PC-3 (cell line): ENCODE measurements at regions not wholly inside any gene's neighbourhood (a gene's known extent, or its start where the extent isn't known, plus 50 kb on each side); places are given as distances from the start of the nearest gene placed in this dataset.

ENCODE experiments used
- ATAC-seq: fragments of 200-7000 bp; cut with Tn5 transposase; 2 replicates; pipeline ENCODE4 v1.9.1; 2020; ENCODE audit warnings: mild to moderate bottlenecking, moderate library complexity
- BruUV-seq: library from RNA; stranded (reverse); fragments of 400-500 nt; replicated peaks from 2 replicates; lab custom pipeline; 2021; lab: Mats Ljungman, UMichigan
- CTCF ChIA-PET: fragments of 300-600 bp; sonication (Branson Sonifier 250); formaldehyde crosslinking; loops from one replicate; lab custom pipeline; 2022; ENCODE audit warnings: antibody characterized with exemption; lab: Charles Lee
- POLR2A ChIA-PET: fragments of 300-600 bp; sonication (Branson Sonifier 250); formaldehyde crosslinking; loops from one replicate; lab custom pipeline; 2022; ENCODE audit warnings: antibody characterized with exemption; ENCODE audit not compliant: unreplicated experiment; lab: Charles Lee
- DNase-seq: peaks from one replicate; pipeline ENCODE4 v3.0.0-alpha.2; 2015
- H2AFZ ChIP-seq: fragments of 300-600 bp; sonication (generic); 2 replicates; pipeline ENCODE4 v1.6.0; 2016; ENCODE audit warnings: antibody characterized with exemption, low read length
- H3F3A ChIP-seq: fragments of 300-600 bp; sonication (generic); one replicate; pipeline ENCODE4 v1.6.0; 2017; ENCODE audit warnings: antibody characterized with exemption, low read length, control low read depth, mild to moderate bottlenecking; ENCODE audit not compliant: unreplicated experiment
- H3K27ac ChIP-seq: fragments of 300-600 bp; sonication (generic); 2 replicates; pipeline ENCODE4 v1.5.1; 2016; ENCODE audit warnings: mild to moderate bottlenecking, low read length
- H3K27me3 ChIP-seq: fragments of 300-600 bp; sonication (generic); 2 replicates; pipeline ENCODE4 v1.6.1; 2016; ENCODE audit warnings: low read length, mixed read lengths
- H3K36me3 ChIP-seq: fragments of 300-600 bp; sonication (generic); 2 replicates; pipeline ENCODE4 v1.6.1; 2016; ENCODE audit warnings: low read depth, mixed run types, low read length, mixed read lengths
- H3K4me1 ChIP-seq: fragments of 300-600 bp; sonication (generic); 2 replicates; pipeline ENCODE4 v1.5.1; 2016; ENCODE audit warnings: low read length; ENCODE audit not compliant: insufficient read depth
- H3K4me2 ChIP-seq: fragments of 300-600 bp; sonication (generic); 2 replicates; pipeline ENCODE4 v1.6.0; 2016; ENCODE audit warnings: low read length
- H3K4me3 ChIP-seq: fragments of 300-600 bp; sonication (generic); 2 replicates; pipeline ENCODE4 v1.5.1; 2016; ENCODE audit warnings: mild to moderate bottlenecking, low read length, mixed read lengths
- H3K79me2 ChIP-seq: fragments of 300-600 bp; sonication (generic); 2 replicates; pipeline ENCODE4 v1.6.1; 2017; ENCODE audit warnings: low read length, mixed read lengths
- H3K9ac ChIP-seq: fragments of 300-600 bp; sonication (generic); 2 replicates; pipeline ENCODE4 v1.6.0; 2016; ENCODE audit warnings: mild to moderate bottlenecking, low read length
- H3K9me2 ChIP-seq: fragments of 300-600 bp; sonication (generic); replicated peaks from 2 replicates; pipeline ENCODE4 v1.6.1; 2016; ENCODE audit warnings: mixed run types, low read length, mixed read lengths
- H3K9me3 ChIP-seq: fragments of 300-600 bp; sonication (generic); 2 replicates; pipeline ENCODE4 v1.6.1; 2016; ENCODE audit warnings: low read length, mixed read lengths
- H4K20me1 ChIP-seq: fragments of 300-600 bp; sonication (generic); 2 replicates; pipeline ENCODE4 v1.6.1; 2016; ENCODE audit warnings: low read length, mixed read lengths
- EZH2 ChIP-seq: fragments of 300-600 bp; sonication (generic); IDR thresholded peaks from one replicate; pipeline ENCODE4 v1.6.1; 2017; ENCODE audit warnings: antibody characterized with exemption, mild to moderate bottlenecking, low read length; ENCODE audit not compliant: unreplicated experiment
- EZH2phosphoT487 ChIP-seq: fragments of 300-600 bp; sonication (generic); IDR thresholded peaks from 2 replicates; pipeline ENCODE4 v1.6.1; 2018; ENCODE audit warnings: mild to moderate bottlenecking, antibody characterized with exemption, low read length, borderline replicate concordance
- intact Hi-C: fragments of 100-400 bp; cut with micrococcal nuclease; formaldehyde crosslinking; loops from 2 replicates; pipeline ENCODE4 v1.9.0; 2023
- TF ChIP-seq, protein P1 (sequence below): fragments of 300-600 bp; sonication (generic); conservative IDR thresholded peaks from 2 replicates; pipeline ENCODE4 v1.5.1; 2017; ENCODE audit warnings: antibody characterized with exemption, low read depth, mild to moderate bottlenecking, low read length

DNA sequence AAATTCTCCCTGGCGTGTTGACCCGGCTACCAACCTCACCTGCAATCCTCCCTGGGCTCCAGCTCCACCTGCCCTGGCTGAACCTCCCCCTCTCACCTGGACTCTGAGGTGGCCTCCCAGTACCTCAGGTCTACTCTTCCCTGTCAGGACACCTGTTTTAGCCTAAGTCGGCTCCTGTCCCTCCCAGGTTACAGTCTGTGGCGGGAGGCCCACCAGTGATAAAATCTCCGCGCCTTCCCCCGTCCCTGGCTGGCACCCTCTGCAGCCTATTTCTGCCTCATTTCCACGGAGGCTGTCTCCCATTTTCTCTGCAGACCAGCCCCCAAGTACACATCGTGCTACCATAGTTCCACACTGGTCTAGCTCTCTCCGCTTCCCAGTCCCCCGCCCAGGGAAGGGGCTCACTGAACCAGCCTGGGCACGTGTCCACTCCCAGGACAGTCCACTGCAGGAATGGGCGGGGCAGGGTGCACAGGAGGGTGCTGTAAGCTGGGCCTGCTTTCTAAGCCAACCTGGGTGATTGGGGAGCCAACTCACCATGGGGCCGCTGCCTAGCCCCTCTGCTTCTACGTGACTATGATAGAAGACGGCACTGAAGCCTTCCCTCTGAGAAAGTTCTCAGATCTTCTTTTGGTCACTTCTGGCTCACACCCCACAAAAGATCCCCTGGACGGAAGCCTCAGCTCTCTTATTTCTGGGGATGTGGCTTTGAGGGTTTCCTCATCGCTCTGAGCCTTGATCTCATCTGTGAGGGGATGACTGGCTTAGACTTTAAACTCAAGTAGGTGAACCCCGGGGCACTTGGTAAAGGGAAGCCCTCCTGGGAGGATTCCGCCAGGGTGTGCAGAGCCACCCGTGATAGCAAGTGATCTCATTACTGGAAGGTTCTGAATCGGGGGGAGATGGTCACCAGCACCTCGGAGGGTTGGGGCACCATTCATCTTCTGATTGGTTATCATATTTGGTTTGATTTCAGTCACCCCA is 96.6 kb downstream of the NSMCE3 start:
- TF ChIP-seq EZH2 (no peak), EZH2phosphoT487 (no peak)
- TF ChIP-seq, protein P1, sequence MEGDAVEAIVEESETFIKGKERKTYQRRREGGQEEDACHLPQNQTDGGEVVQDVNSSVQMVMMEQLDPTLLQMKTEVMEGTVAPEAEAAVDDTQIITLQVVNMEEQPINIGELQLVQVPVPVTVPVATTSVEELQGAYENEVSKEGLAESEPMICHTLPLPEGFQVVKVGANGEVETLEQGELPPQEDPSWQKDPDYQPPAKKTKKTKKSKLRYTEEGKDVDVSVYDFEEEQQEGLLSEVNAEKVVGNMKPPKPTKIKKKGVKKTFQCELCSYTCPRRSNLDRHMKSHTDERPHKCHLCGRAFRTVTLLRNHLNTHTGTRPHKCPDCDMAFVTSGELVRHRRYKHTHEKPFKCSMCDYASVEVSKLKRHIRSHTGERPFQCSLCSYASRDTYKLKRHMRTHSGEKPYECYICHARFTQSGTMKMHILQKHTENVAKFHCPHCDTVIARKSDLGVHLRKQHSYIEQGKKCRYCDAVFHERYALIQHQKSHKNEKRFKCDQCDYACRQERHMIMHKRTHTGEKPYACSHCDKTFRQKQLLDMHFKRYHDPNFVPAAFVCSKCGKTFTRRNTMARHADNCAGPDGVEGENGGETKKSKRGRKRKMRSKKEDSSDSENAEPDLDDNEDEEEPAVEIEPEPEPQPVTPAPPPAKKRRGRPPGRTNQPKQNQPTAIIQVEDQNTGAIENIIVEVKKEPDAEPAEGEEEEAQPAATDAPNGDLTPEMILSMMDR, result no peak
- no peak overlapping the region for H3K4me3 ChIP-seq
- H3K4me2 ChIP-seq, result no peak overlapping the region
- BruUV-seq, result no TSS peak
- no peak for DNase-seq
- no peaks in the 10 kb centered on the region for H3K36me3 ChIP-seq
- no peaks in the 10 kb centered on the region for H3K9me2 ChIP-seq
- no peaks in the 10 kb centered on the region for H3K9me3 ChIP-seq
- H3K9ac ChIP-seq, result no peak overlapping the region
- no peak overlapping the region for H3K27ac ChIP-seq
- ChIA-PET CTCF (no interaction called here), POLR2A (no interaction called here)
- ATAC-seq, result no peak
- no peaks in the 10 kb centered on the region for H3K4me1 ChIP-seq
- H2AFZ ChIP-seq, result no peak overlapping the region
- intact Hi-C loops, result no loop called here
- no peaks in the 10 kb centered on the region for H3F3A ChIP-seq
- H3K27me3 ChIP-seq, result peaks cover 83% of the 10 kb centered on the region
- no peaks in the 10 kb centered on the region for H3K79me2 ChIP-seq
- H4K20me1 ChIP-seq, result no peaks in the 10 kb centered on the region

DNA sequence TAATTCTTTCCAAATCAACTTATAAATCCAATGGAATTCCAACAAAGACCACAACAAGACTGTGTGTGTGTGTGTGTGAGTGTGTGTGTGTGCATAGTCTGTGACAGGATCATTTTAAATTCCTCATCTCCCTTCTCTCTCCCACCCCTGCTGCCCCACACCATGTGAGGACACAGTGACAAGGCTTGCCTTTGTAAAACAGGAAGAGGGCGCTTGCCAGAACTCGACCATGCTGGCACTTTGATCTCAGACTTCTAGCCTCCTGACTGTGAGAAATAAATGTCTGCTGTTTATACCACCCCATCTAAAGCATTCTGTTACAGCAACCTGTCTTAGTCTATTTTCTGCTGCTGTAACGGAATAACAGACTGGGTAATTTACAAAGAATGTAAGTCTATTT is 99.1 kb downstream of the NSMCE3 start:
- no peak for TF ChIP-seq EZH2
- no peak for TF ChIP-seq EZH2phosphoT487
- TF ChIP-seq, protein P1, result no peak
- Histone ChIP-seq H4K20me1 (no peaks in the 10 kb centered on the region), H3K4me1 (no peaks in the 10 kb centered on the region), H3K4me2 (no peak overlapping the region), H3K79me2 (no peaks in the 10 kb centered on the region), H3K9me2 (no peaks in the 10 kb centered on the region), H3K9ac (no peak overlapping the region), H3K9me3 (no peaks in the 10 kb centered on the region), H3K4me3 (no peak overlapping the region), H3K36me3 (no peaks in the 10 kb centered on the region), H2AFZ (no peak overlapping the region), H3K27ac (no peak overlapping the region), H3K27me3 (peaks cover 79% of the 10 kb centered on the region), H3F3A (no peaks in the 10 kb centered on the region)
- ATAC-seq (no peak), DNase-seq (no peak)
- intact Hi-C loops, result no loop called here
- ChIA-PET CTCF (no interaction called here), POLR2A (no interaction called here)
- no TSS peak for BruUV-seq
